GM12891 (cell line): ENCODE measurements at regions not wholly inside any gene's neighbourhood (a gene's known extent, or its start where the extent isn't known, plus 50 kb on each side); places are given as distances from the start of the nearest gene placed in this dataset.

Experiments used
- PAX5 ChIP-seq: IDR thresholded peaks from 2 replicates; pipeline ENCODE4 v1.6.1; 2011; ENCODE audit warnings: low read length, moderate library complexity, mild to moderate bottlenecking; ENCODE audit not compliant: insufficient read depth, severe bottlenecking
- POLR2A ChIP-seq: IDR thresholded peaks from 2 replicates; pipeline ENCODE4 v1.6.1; 2011; ENCODE audit warnings: low read depth, low read length, control low read depth
- POLR2AphosphoS5 ChIP-seq: IDR thresholded peaks from 2 replicates; pipeline ENCODE4 v1.6.1; 2011; ENCODE audit warnings: low read depth, low read length, control low read depth
- POU2F2 ChIP-seq: IDR thresholded peaks from 2 replicates; pipeline ENCODE4 v1.6.1; 2011; ENCODE audit warnings: low read depth, mild to moderate bottlenecking, control low read depth, low read length, moderate library complexity
- SPI1 ChIP-seq: IDR thresholded peaks from 2 replicates; pipeline ENCODE4 v1.6.1; 2011; ENCODE audit warnings: low read depth, low read length, control low read depth
- TAF1 ChIP-seq: IDR thresholded peaks from 2 replicates; pipeline ENCODE4 v1.6.1; 2011; ENCODE audit warnings: low read depth, low read length, control low read depth

- TF ChIP-seq POLR2A, result no peak
- no peak for TF ChIP-seq POLR2AphosphoS5
- TF ChIP-seq SPI1, result no peak
- no peak for TF ChIP-seq TAF1
- TF ChIP-seq PAX5, result no peak
- TF ChIP-seq POU2F2, result no peak
These were observed 243.9 kb downstream of the VAPA start for GRCh38 chr18:10157706-10158105.
